ENCODE measurements at regions not wholly inside any gene's neighbourhood (a gene's known extent, or its start where the extent isn't known, plus 50 kb on each side); places are given as distances from the start of the nearest gene placed in this dataset.

DNA sequence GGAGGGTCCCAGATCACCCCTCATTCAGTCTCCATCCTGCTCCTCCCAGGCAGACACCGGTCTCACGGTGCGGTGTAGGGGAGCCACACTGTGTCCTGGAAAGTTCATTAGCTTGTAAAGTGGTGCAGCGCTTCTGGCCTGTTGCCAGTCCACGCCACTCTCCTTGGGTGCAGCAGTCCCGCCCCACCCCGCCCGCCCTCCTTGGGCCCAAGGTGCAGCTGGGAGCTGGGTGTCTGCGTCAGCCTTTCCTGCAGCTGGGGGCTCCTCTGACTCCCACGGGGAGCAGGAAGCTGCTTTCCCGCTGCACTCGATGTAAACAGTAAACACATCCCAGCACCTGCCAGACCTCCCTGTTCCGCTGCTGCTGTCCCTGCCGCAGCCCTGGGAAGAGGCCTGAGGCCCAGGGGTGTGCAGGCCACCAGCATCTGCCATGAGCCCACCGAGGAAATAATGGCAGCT, 53.8 kb upstream of the ASB18 start:
- Histone ChIP-seq H3K9me3 (peaks cover 0 to 6% (median 0%) of the 10 kb centered on the region in 4 donors), H3K36me3 (no peaks in the 10 kb centered on the region), H3K4me3 (no peak overlapping the region), H3K27ac (no peak overlapping the region), H3K4me1 (no peaks in the 10 kb centered on the region), H3K27me3 (no peaks in the 10 kb centered on the region)
- DNase-seq = no peak
- TF ChIP-seq POLR2AphosphoS5 (IDR thresholded peaks at IDR 0.05) (no peak), POLR2A (IDR thresholded peaks at IDR 0.05) (no peak), EP300 (IDR thresholded peaks at IDR 0.05) (no peak), CTCF (IDR thresholded peaks at IDR 0.05) (no peak)
- 16 to 54% methylated on average over 15 of the region's 15 CpGs for WGBS, 2 donors
- intact Hi-C loops (cut with DNase I) = no loop called here

DNA sequence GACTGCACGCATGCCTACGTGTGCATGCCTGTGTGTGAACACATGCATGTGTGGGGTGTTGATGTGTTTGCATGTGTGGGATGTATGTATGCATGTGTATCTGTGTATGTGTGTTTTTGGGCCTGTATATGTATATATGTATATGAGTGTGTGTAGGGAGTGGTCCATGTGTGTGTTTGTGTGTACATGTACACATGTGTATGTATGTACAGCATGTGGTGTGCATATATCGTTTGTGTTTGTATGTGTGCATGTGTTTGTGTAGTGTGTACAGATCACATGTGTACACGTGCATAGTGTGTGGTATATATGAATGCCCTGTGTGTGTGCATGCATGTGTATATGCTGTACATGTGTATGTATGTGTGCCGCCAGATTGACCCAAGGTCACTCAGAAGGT, 54.2 kb upstream of the ASB18 start:
- no peak for TF ChIP-seq EP300 (IDR thresholded peaks at IDR 0.05)
- TF ChIP-seq CTCF (IDR thresholded peaks at IDR 0.05) = no peak
- no peak for TF ChIP-seq POLR2A (IDR thresholded peaks at IDR 0.05)
- no peak for TF ChIP-seq POLR2AphosphoS5 (IDR thresholded peaks at IDR 0.05)
- WGBS, 2 donors = 69 to 84% methylated on average over 5 of the region's 5 CpGs
- intact Hi-C loops (cut with DNase I) = no loop called here
- Histone ChIP-seq H3K27ac (no peak overlapping the region), H3K4me3 (no peak overlapping the region), H3K27me3 (no peaks in the 10 kb centered on the region), H3K36me3 (no peaks in the 10 kb centered on the region), H3K4me1 (no peaks in the 10 kb centered on the region), H3K9me3 (peaks cover 0 to 2% (median 0%) of the 10 kb centered on the region in 4 donors)
- no peak for DNase-seq

DNA sequence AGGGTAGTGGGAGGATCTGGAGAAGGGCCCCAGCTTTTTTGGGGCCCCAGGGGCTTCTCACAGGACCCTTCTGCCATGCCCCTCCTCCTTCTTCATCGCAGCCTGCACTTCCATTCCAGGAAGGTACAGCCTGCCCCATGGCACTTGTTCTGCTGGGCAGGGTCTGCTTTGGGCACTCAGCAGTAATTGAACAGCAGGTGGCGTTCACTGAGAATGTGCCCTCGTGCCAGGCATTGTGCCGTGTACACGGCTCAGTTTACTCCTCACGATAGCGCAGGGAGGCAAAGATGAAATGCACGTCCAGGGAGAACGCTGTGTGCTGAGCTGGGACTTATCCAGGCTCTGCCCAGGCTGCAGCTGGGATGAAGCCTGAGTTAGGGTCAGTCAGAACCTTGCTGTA, 54.8 kb upstream of the ASB18 start:
- no peaks in the 10 kb centered on the region for H3K36me3 ChIP-seq
- TF ChIP-seq CTCF (IDR thresholded peaks at IDR 0.05) (no peak), POLR2AphosphoS5 (IDR thresholded peaks at IDR 0.05) (no peak), EP300 (IDR thresholded peaks at IDR 0.05) (no peak), POLR2A (IDR thresholded peaks at IDR 0.05) (no peak)
- no peaks in the 10 kb centered on the region for H3K4me1 ChIP-seq
- H3K27ac ChIP-seq = no peak overlapping the region
- intact Hi-C loops (cut with DNase I) = no loop called here
- no peak overlapping the region for H3K4me3 ChIP-seq
- no peaks in the 10 kb centered on the region for H3K27me3 ChIP-seq
- DNase-seq = no peak
- 87 to 91% methylated on average over 9 of the region's 9 CpGs for WGBS, 2 donors
- no peaks in the 10 kb centered on the region for H3K9me3 ChIP-seq

- H3K36me3 ChIP-seq = no peaks in the 10 kb centered on the region
- DNase-seq = no peak
- H3K4me1 ChIP-seq = no peaks in the 10 kb centered on the region
- H3K9me3 ChIP-seq = no peaks in the 10 kb centered on the region
- no peaks in the 10 kb centered on the region for H3K27me3 ChIP-seq
- intact Hi-C loops (cut with DNase I) = no loop called here
- TF ChIP-seq POLR2A (IDR thresholded peaks at IDR 0.05) (no peak), POLR2AphosphoS5 (IDR thresholded peaks at IDR 0.05) (no peak), EP300 (IDR thresholded peaks at IDR 0.05) (no peak), CTCF (IDR thresholded peaks at IDR 0.05) (no peak)
- no peak overlapping the region for H3K4me3 ChIP-seq
- WGBS, 2 donors = 89 to 93% methylated on average over 5 of the region's 5 CpGs
- H3K27ac ChIP-seq = no peak overlapping the region
Observed at GRCh38 chr2:236321415-236321814, 57.2 kb upstream of the ASB18 start.

GRCh38 chr2:236333417-236334121, 69.4 kb upstream of the ASB18 start:
- WGBS, 2 donors = 87 to 91% methylated on average over 14 of the region's 14 CpGs
- Histone ChIP-seq H3K27ac (peak overlapping the region in 2 of 4 donors; percentile 41 to 77), H3K9me3 (no peaks in the 10 kb centered on the region), H3K27me3 (no peaks in the 10 kb centered on the region), H3K4me1 (peaks cover 0 to 14% (median 4%) of the 10 kb centered on the region in 4 donors), H3K4me3 (no peak overlapping the region), H3K36me3 (no peaks in the 10 kb centered on the region)
- no peak for DNase-seq
- intact Hi-C loops (cut with DNase I) = no loop called here
- TF ChIP-seq CTCF (IDR thresholded peaks at IDR 0.05) (no peak), POLR2A (IDR thresholded peaks at IDR 0.05) (no peak), EP300 (IDR thresholded peaks at IDR 0.05) (no peak), POLR2AphosphoS5 (IDR thresholded peaks at IDR 0.05) (no peak)

All from sigmoid colon (tissue), 6 donors.